Activated T-helper 17 cell treated with anti-CD3 and anti-CD28 coated beads, Interleukin-2, amount 50 U/mL, for 72 hours (primary cell): ENCODE measurements at regions not wholly inside any gene's neighbourhood (a gene's known extent, or its start where the extent isn't known, plus 50 kb on each side); places are given as distances from the start of the nearest gene placed in this dataset.

Experiments used
- ATAC-seq: fragments of 150-1000 bp; cut with Tn5 transposase; replicated peaks from 2 replicates; pipeline ENCODE4 v1.10.0; 2021; ENCODE audit warnings: mild to moderate bottlenecking, moderate library complexity
- H3K27ac Mint-ChIP-seq: one replicate; pipeline ENCODE4 v1.8.0; 2022; ENCODE audit warnings: mixed read lengths
- H3K27me3 Mint-ChIP-seq: one replicate; pipeline ENCODE4 v1.8.0; 2022; ENCODE audit warnings: mixed read lengths
- H3K36me3 Mint-ChIP-seq: one replicate; pipeline ENCODE4 v1.8.0; 2022; ENCODE audit warnings: low read depth, mild to moderate bottlenecking, mixed read lengths
- H3K4me1 Mint-ChIP-seq: one replicate; pipeline ENCODE4 v1.8.0; 2022; ENCODE audit warnings: mixed read lengths
- H3K4me3 Mint-ChIP-seq: one replicate; pipeline ENCODE4 v1.8.0; 2022; ENCODE audit warnings: mild to moderate bottlenecking, mixed read lengths
- H3K9me3 Mint-ChIP-seq: one replicate; pipeline ENCODE4 v1.8.0; 2022; ENCODE audit warnings: mixed read lengths

DNA sequence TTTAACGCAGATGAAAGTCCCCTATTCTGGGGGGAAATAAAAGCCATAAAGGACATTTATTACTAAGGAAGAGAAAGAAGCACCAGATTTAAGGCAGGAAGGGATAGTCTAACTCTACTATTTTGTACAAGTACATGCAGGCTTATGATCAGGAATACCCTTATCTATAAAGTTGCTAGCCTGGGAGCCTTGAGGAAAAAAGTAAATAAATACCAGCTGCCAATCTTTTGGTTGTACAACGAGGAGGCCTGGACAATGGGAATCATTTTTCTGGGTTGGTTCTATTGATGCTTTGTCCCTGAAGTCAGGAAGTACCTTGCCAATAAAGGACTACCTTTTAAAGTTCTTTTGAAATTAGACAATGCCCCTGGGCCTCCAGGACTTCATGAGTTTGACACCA lies 367.8 kb downstream of the LMO4 start:
- H3K4me3 Mint-ChIP-seq: no peak overlapping the region
- H3K4me1 Mint-ChIP-seq: no peaks in the 10 kb centered on the region
- no peak overlapping the region for H3K27ac Mint-ChIP-seq
- ATAC-seq: no peak
- H3K36me3 Mint-ChIP-seq: no peaks in the 10 kb centered on the region
- H3K9me3 Mint-ChIP-seq: peaks cover 8% of the 10 kb centered on the region
- H3K27me3 Mint-ChIP-seq: peaks cover 4% of the 10 kb centered on the region

DNA sequence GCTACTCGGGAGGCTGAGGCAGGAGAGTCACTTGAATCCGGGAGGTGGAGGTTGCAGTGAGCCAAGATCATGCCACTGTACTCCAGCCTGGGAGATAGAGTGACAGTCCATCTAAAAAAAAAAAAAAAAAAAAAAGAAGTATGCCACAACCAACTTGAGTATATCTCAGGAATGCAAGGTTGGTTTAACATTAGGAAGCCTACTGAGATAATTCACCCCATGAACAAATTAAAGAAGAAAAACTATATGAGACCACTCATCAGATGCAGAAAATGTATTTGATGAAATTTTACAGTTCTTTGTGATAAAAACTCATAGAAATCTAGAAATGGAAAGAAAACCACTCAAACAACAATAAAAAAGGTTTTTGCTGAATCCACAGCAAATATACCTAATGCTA lies 373.8 kb downstream of the LMO4 start:
- Mint-ChIP-seq H3K4me1 (no peaks in the 10 kb centered on the region), H3K9me3 (peaks cover 13% of the 10 kb centered on the region), H3K4me3 (no peak overlapping the region), H3K36me3 (no peaks in the 10 kb centered on the region), H3K27me3 (peaks cover 4% of the 10 kb centered on the region), H3K27ac (no peak overlapping the region)
- no peak for ATAC-seq

DNA sequence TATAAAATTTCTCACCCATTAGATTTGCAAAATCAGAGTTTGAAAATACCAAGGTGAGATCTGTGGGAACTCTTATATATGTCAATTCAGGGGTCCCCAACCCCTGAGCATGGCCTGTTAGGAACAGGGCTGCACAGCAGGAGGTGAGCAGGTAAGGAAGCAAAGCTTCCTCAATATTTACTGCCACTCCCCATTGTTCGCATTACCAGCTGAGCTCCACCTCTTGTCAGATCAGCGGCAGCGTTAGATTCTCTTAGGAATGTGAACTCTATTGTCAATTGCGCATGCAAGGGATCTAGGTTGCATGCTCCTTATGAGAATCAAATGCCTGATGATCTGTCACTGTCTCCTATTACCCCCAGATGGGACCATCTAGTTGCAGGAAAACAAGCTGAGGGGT lies 376.6 kb downstream of the LMO4 start:
- peaks cover 9% of the 10 kb centered on the region for H3K9me3 Mint-ChIP-seq
- H3K27me3 Mint-ChIP-seq: no peaks in the 10 kb centered on the region
- no peak overlapping the region for H3K27ac Mint-ChIP-seq
- H3K4me1 Mint-ChIP-seq: no peaks in the 10 kb centered on the region
- ATAC-seq: no peak
- no peak overlapping the region for H3K4me3 Mint-ChIP-seq
- H3K36me3 Mint-ChIP-seq: no peaks in the 10 kb centered on the region

DNA sequence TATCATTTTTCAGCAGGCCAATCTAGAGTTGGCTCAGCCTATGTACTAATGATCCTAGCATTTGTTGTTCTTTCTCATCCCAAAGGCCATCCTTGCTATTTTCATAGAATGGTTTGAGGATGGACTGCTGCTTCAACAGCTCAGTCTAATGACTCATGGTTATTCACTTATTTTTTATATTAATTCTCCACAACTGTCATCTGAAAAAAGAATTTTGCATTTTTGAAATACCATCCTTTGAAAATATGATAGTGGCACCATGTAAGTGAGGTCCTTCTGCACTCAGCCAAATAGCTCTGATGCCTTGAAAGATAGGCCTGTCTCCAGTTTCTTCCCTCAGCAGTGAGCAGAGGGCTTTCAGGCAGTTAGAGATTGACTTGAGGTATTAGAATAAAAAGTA lies 377.5 kb downstream of the LMO4 start:
- no peak for ATAC-seq
- Mint-ChIP-seq H3K36me3 (no peaks in the 10 kb centered on the region), H3K4me3 (no peak overlapping the region), H3K27me3 (peaks cover 3% of the 10 kb centered on the region), H3K4me1 (no peaks in the 10 kb centered on the region), H3K9me3 (peaks cover 5% of the 10 kb centered on the region), H3K27ac (no peak overlapping the region)

DNA sequence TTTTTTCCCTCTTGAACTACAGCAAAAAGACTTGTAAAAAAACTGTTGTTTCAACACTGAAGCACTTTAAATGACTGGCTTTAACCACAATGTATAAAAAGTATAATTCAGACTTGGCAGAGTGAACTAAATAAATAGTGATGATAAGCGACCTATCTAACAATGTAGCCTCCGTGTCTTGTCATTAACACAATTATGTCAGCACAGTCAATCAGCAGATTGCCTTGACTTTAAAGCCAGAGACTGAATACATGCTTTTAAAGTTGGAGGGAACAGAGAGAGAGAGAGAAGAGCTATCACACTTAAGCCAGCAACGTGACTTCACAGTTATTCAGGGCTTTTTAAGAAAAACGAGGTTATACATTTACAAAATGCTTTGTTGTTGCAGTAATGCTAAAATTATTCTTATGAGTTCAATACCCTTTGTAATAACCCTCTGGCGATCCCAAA lies 378.1 kb downstream of the LMO4 start:
- no peak for ATAC-seq
- peaks cover 2% of the 10 kb centered on the region for H3K9me3 Mint-ChIP-seq
- no peaks in the 10 kb centered on the region for H3K36me3 Mint-ChIP-seq
- no peaks in the 10 kb centered on the region for H3K4me1 Mint-ChIP-seq
- no peak overlapping the region for H3K4me3 Mint-ChIP-seq
- peaks cover 3% of the 10 kb centered on the region for H3K27me3 Mint-ChIP-seq
- no peak overlapping the region for H3K27ac Mint-ChIP-seq

DNA sequence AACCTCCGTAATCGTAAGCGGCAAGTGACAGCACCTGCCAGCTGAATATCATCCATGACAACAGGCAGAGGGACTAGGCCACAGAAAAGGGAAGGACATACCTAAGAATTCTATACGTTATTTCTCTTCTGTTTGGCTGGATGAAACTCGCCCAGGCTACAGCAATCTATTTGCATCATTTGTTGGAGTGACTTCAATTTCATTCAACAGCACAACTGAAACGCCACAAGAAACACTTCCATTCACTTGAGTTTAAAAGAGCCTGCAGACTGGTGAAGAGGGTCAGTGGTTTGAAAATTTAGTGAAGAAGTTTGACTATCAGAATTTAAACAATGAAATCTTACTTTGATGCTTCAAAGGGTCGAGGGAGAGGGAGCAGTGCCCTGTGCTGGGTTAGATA lies 378.7 kb downstream of the LMO4 start:
- H3K9me3 Mint-ChIP-seq: no peaks in the 10 kb centered on the region
- H3K4me3 Mint-ChIP-seq: no peak overlapping the region
- no peaks in the 10 kb centered on the region for H3K36me3 Mint-ChIP-seq

DNA sequence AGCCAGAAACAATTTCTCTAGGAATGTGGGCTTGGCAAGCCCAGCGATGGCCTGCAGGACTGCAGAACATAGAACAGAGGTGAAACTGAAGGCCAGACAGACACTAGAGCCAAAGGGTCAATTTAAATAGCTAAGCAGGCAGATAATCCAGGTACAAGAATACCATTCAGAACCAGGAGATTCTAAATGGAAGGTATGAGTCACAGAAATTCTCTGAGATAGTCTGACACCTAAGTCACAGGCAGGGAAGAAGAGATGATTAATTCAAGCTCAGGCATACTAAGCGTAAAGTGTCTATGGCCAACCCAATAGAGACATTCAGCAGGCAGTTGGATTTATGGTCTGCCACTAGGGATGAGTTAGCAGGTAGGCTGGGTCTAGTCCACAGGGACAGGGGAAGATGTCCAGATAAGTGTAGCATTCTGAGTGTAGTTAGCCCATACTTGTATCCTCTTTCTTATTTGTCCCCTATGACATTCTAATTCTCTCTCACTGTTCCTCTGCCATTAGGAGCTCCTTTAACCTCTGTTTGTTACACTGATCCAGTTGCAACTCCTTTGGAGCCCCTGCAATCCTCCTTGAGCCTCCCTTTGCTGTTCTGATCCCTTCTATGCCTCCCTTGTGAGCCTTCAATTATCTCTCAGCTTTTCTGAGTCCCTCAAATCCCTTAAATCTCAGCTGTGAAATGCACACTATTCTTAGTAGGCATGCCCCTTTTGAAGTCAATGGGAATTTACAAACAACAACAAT lies 383.8 kb downstream of the LMO4 start:
- Mint-ChIP-seq H3K27ac (no peak overlapping the region), H3K4me1 (no peaks in the 10 kb centered on the region), H3K36me3 (no peaks in the 10 kb centered on the region), H3K27me3 (peaks cover 6% of the 10 kb centered on the region), H3K4me3 (no peak overlapping the region), H3K9me3 (no peaks in the 10 kb centered on the region)
- no peak for ATAC-seq

More for the DNA sequence above, 378.7 kb downstream of the LMO4 start:
- H3K27me3 Mint-ChIP-seq: peaks cover 3% of the 10 kb centered on the region
- no peak for ATAC-seq
- no peak overlapping the region for H3K27ac Mint-ChIP-seq
- no peaks in the 10 kb centered on the region for H3K4me1 Mint-ChIP-seq

DNA sequence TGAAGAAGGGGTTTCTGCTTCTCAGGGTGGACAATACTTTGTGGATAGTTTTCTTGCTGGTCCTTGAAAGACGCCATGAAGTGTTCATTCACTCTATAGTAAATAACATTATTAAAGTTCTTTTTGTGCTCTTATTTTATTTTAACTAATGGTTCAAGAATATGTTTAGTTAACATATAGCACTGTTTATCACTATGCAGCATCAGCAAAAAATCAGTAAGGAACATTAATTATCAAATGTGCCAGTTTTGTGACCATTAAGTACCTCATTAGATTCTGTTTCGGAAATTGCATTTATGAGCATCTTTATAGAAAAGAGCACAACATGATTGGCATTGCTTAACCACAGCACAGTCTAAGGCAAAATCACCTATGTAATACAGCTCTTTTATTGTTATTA lies 385.6 kb downstream of the LMO4 start:
- H3K9me3 Mint-ChIP-seq: no peaks in the 10 kb centered on the region
- no peaks in the 10 kb centered on the region for H3K4me1 Mint-ChIP-seq
- H3K36me3 Mint-ChIP-seq: no peaks in the 10 kb centered on the region
- peaks cover 7% of the 10 kb centered on the region for H3K27me3 Mint-ChIP-seq
- ATAC-seq: no peak
- no peak overlapping the region for H3K27ac Mint-ChIP-seq
- H3K4me3 Mint-ChIP-seq: no peak overlapping the region

DNA sequence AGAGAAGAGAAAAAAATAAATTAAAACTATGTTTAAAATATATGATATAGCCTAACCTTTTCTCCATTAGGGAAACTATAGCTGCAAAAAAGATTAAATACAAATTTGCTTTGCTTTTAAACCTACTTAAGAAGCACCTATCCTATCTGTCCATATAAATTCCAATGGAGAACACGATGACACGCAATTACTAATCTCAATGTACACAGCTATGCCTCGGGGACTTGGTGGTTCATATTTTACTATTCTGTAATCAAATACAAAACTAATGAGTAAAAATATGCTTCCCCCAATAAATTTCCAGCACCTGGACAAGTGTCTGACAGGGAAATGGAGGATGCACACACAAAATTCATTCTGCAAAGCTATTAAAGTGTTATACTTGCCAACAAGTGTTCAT lies 386.4 kb downstream of the LMO4 start:
- Mint-ChIP-seq H3K4me3 (no peak overlapping the region), H3K36me3 (no peaks in the 10 kb centered on the region), H3K9me3 (no peaks in the 10 kb centered on the region), H3K27ac (no peak overlapping the region), H3K27me3 (peaks cover 10% of the 10 kb centered on the region), H3K4me1 (no peaks in the 10 kb centered on the region)
- ATAC-seq: no peak

DNA sequence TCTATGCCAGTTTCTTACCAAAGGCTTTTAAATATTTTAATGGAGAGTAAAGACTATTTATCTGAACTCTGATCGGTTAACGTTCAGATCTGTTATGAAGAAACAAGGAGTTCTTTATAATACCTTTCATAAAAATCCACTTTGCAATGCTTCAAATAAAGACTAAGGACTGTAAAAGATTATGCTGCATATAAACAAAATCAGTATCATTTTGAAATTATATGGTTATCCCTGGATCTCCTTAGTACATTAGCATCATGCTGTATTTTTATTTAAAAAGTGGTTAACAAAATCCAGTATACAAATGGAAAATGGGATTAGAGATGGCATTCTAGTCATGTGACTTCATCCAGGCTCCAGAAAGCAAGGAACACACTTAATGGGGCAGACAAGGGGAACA lies 386.8 kb downstream of the LMO4 start:
- H3K4me1 Mint-ChIP-seq: no peaks in the 10 kb centered on the region
- no peak for ATAC-seq
- H3K27me3 Mint-ChIP-seq: peaks cover 8% of the 10 kb centered on the region
- no peaks in the 10 kb centered on the region for H3K36me3 Mint-ChIP-seq
- H3K4me3 Mint-ChIP-seq: no peak overlapping the region
- no peaks in the 10 kb centered on the region for H3K9me3 Mint-ChIP-seq
- H3K27ac Mint-ChIP-seq: no peak overlapping the region

DNA sequence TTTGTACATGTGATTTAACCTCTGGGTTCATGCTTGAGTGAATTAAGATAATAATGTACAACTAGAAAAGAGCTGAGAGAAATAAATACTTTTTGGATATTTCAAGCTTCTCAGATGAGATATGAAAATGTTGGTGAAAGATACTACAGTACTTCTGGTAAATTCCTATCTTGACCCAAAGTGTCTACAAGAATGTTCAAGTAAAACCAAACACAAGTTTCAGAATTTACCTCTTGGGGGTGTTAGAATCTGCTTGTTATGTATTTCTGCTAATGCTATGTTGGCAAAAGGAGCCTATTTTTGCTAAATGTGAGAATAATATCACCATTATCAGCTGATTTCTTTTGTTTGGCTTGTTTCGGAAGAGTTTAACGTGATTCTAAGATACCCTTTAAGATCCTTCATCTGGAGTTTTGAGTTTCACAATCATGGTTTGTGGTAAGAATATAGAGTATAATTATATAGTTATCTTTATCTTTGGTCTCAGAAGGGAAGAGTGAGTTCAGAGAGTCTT lies 388.5 kb downstream of the LMO4 start:
- Mint-ChIP-seq H3K36me3 (no peaks in the 10 kb centered on the region), H3K9me3 (no peaks in the 10 kb centered on the region), H3K27me3 (peaks cover 7% of the 10 kb centered on the region), H3K4me3 (no peak overlapping the region), H3K27ac (no peak overlapping the region), H3K4me1 (no peaks in the 10 kb centered on the region)
- ATAC-seq: no peak

DNA sequence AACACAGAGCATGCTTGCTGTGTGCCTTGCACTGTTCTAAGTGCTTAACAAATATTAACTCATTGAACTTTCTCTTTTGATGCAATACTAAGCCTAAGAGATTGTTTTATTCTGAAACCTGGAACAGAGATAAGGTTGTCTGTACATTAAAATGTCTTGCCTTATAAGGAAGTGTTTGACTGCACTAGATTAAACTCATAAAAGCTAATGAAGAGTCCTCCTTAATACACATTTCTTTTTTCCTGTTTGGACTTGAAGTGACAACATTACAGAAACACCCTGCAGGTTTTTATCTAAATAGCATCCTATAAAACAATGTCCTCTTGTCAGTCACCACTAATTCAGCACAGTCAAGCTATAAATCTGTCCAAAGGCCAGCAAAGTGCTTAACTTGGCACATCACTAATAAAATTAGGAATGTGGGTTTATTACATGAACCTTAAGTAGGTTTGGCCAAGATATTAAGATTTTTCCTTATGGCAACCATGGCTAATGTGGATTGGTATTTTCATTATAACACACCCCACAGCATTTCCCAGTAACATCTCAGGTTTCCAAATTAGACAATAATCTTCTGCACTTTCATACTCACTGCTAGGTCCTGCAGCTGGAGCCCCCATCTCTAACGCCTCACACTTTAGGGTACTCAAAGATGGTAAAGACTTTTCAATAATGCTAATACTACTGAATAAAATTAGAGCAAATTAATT lies 389.7 kb downstream of the LMO4 start:
- no peak overlapping the region for H3K4me3 Mint-ChIP-seq
- peaks cover 7% of the 10 kb centered on the region for H3K27me3 Mint-ChIP-seq
- H3K36me3 Mint-ChIP-seq: no peaks in the 10 kb centered on the region
- ATAC-seq: no peak
- H3K27ac Mint-ChIP-seq: no peak overlapping the region
- H3K4me1 Mint-ChIP-seq: no peaks in the 10 kb centered on the region
- no peaks in the 10 kb centered on the region for H3K9me3 Mint-ChIP-seq

DNA sequence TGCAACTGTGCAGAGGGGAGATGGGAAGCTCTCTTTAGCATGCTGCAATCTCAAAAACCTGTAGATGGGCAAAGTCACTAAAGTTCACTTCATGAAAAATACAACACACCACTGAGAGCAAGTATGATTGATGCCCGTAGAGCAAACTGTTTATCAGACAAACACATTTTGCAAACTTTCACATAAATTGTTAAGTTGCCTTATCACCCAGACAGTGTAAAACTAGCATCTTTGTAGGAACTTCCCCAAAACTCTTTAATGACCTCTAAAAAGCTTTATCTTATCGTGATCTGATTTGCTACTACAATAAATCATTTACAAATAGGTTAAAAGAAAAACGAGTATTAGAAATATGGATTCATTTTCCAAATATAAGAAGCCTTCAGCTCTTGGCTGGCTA lies 391.0 kb downstream of the LMO4 start:
- H3K4me3 Mint-ChIP-seq: no peak overlapping the region
- H3K9me3 Mint-ChIP-seq: no peaks in the 10 kb centered on the region

DNA sequence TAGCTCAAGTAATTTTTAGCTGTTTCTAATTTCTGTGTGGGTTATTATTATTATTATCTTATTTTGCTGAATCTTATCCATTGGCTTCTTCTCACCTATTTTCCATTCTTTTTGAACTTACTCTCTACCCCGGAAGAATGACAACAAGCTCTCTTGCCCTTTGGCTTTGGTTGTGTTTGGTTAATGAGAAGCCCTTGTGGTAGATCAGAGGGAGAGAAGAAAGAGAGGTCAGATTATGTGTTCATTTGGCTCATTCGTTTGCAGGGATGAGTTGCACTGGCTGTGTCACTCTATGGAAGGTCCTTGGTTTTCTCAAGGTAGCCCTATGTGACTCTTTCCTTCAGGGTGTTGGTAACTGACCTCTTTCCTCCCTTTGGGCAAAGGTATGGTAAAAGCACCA lies 391.9 kb downstream of the LMO4 start:
- ATAC-seq: no peak
- H3K4me3 Mint-ChIP-seq: no peak overlapping the region
- no peaks in the 10 kb centered on the region for H3K4me1 Mint-ChIP-seq
- no peaks in the 10 kb centered on the region for H3K9me3 Mint-ChIP-seq
- no peaks in the 10 kb centered on the region for H3K36me3 Mint-ChIP-seq
- no peak overlapping the region for H3K27ac Mint-ChIP-seq
- peaks cover 9% of the 10 kb centered on the region for H3K27me3 Mint-ChIP-seq

More for the DNA sequence above, 391.0 kb downstream of the LMO4 start:
- Mint-ChIP-seq H3K27ac (no peak overlapping the region), H3K36me3 (no peaks in the 10 kb centered on the region), H3K27me3 (peaks cover 10% of the 10 kb centered on the region), H3K4me1 (no peaks in the 10 kb centered on the region)
- ATAC-seq: no peak

DNA sequence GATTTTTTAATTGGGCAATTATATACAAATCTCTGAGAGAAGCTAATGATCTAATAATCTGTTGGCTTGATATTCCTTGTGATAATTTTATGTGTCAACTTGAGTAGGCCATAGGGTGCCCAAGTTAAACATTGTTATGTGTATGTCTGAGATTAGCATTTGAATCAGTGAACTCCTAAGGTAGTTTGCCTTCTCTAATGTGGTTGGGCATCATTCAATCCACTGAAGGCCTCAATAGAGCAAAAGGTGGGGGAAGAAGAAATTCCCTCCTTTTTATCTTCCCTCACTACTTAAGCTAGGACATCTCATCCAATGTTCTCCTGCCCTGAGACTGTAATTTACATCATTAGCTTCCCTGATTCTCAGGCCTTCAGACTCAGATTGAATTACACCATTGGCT lies 394.5 kb downstream of the LMO4 start:
- ATAC-seq: no peak
- Mint-ChIP-seq H3K9me3 (no peaks in the 10 kb centered on the region), H3K36me3 (no peaks in the 10 kb centered on the region), H3K4me1 (no peaks in the 10 kb centered on the region), H3K27ac (no peak overlapping the region), H3K4me3 (no peak overlapping the region), H3K27me3 (peaks cover 7% of the 10 kb centered on the region)
